Astrocyte of the spinal cord (primary cell): ENCODE measurements at regions not wholly inside any gene's neighbourhood (a gene's known extent, or its start where the extent isn't known, plus 50 kb on each side); places are given as distances from the start of the nearest gene placed in this dataset.

ENCODE experiments used
- DNase-seq: peaks from one replicate; pipeline ENCODE4 v3.0.0; 2011; ENCODE audit warnings: low read depth, low spot score
- H3K4me3 ChIP-seq: 2 replicates; pipeline ENCODE4 v1.5.1; 2011; ENCODE audit warnings: low read depth, mild to moderate bottlenecking, low read length, moderate library complexity
- CTCF ChIP-seq: IDR thresholded peaks from 2 replicates; pipeline ENCODE4 v1.5.1; 2012; ENCODE audit warnings: low read depth, mild to moderate bottlenecking, low read length, inconsistent platforms
- in situ Hi-C: cut with HindIII; loops from 2 replicates; pipeline ENCODE4 v1.10.0; 2017; ENCODE audit warnings: low sequenced_read_pairs

DNA sequence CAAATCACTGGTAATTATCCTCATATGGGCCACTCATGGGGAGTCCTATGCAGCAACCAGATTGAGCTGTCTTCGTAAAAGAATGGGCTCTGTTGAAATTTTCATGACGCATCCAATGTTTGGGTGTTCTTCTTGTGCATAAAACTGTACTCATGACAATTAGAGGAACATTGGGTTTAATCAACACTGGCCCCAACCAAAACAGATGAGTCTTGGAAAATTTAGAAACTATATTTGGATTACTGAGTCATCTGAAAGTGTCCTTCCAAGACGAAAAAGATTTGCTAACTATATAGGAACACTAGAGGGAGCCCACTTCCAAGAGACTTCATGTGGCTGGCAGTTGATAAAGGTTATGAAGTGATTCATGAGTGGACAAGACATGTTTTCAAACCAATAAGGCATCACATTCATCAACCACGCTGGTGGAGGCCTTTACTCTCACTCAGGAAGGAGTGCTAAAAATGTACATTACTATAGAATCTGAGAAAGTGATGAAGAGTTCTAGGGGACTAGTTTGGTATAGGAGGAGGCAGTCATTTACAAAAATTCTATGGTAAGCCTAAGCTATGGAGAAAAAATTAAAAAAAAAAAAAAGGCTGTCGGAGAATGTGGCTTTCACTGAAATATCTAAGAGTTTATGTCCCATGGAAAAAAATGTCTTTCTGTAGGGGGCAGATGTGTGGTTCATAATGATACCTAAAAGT, 313.5 kb downstream of the PRDM9 start:
- in situ Hi-C loops = no loop called here
- DNase-seq = peak; percentile 44
- TF ChIP-seq CTCF = peak; percentile 42
- no peak overlapping the region for H3K4me3 ChIP-seq

DNA sequence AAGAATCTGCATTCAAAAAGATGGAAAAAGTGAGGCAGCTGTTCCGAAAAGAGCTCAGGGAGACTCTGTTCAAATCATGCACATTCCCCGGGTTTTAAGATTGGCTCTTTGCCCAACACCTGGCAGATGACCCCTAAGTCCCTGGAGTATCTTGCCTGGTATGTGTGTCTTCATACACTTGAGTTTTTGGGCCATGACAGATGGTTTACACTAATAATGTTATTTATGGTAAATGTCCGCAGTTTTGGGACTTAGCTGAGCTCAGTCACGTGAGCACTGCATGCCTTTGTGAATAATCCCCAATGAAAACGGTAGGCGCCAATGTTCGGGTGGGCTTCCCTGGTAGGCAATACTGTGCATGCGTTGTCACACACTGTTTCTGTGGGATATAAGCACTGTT, 316.1 kb downstream of the PRDM9 start:
- in situ Hi-C loops = no loop called here
- DNase-seq = no peak

GRCh38 chr5:23825196-23825595, 317.8 kb downstream of the PRDM9 start:
- in situ Hi-C loops = no loop called here
- TF ChIP-seq CTCF = no peak
- no peak for DNase-seq
- H3K4me3 ChIP-seq = no peak overlapping the region

More for the DNA sequence above, 316.1 kb downstream of the PRDM9 start:
- no peak overlapping the region for H3K4me3 ChIP-seq
- no peak for TF ChIP-seq CTCF

DNA sequence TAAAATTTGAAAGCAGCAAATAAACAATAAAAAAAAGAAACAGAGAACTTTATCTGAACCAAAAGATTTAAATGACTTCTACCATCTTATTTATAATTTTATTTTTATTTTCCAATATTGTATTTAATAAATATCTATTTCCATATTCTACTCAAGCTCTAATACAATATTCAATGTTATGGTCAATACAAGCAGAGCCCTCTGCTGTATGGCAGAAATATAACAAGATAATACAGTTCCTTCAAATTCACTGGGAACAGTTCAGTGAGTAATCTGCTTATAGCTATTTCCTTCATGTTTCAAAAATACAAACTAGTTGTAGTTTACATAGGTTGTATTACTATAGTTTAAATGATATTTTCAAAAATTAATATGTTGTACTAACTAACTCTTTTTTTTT, 332.7 kb downstream of the PRDM9 start:
- in situ Hi-C loops = no loop called here
- no peak for TF ChIP-seq CTCF
- no peak for DNase-seq
- H3K4me3 ChIP-seq = no peak overlapping the region

DNA sequence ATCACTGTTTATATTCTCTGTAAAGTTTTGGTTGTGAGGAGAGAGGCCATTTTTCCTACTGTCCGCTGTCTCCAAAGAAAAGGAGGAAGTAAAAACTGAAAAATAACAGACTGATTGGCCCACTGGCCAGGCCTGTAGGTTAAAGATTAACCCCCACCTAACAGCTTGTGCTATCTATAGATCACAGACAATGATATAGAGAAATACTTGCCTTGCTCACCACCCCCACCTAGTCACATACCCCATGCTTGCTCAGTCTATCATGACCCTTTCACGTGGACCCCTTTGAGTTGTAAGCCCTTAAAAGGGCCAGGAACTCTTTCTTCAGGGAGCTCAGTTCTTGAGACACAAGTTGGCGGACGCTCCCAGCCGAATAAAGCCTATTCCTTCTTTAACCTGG, 357.4 kb downstream of the PRDM9 start:
- DNase-seq = no peak
- in situ Hi-C loops = no loop called here
- H3K4me3 ChIP-seq = no peak overlapping the region
- no peak for TF ChIP-seq CTCF

DNA sequence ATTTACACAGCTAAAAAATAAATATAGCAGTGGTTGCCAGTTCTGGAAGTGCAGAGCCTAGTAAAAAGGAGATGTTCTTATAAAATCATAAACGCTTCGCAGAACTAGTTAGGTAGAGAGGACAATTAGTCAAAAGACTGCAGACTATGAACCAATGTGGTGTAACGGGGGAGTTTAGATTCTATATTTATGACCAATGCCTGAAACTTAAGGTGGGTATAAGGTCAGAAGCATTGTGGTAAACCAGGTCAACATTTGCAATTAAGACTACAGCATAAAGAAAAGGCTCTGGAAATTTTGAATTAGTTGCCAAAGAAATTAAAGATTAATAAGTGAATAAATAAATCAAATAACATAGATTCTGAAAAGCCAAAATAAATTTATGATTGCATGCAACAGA, 370.4 kb downstream of the PRDM9 start:
- no peak for DNase-seq
- H3K4me3 ChIP-seq = no peak overlapping the region
- in situ Hi-C loops = no loop called here
- no peak for TF ChIP-seq CTCF
